Central memory CD8-positive, alpha-beta T cell (primary cell): ENCODE measurements at regions not wholly inside any gene's neighbourhood (a gene's known extent, or its start where the extent isn't known, plus 50 kb on each side); places are given as distances from the start of the nearest gene placed in this dataset.

ENCODE experiments used
- ATAC-seq: fragments of 150-1000 bp; cut with Tn5 transposase; replicated peaks from 2 replicates; pipeline ENCODE4 v1.10.0; 2022; ENCODE audit warnings: mild to moderate bottlenecking, moderate FRiP score, moderate number of reproducible peaks; ENCODE audit not compliant: poor library complexity, severe bottlenecking; ENCODE audit errors: extremely low read depth
- DNase-seq, 2 donors: peaks; one replicate each; pipeline ENCODE4 v3.0.0; 2021; ENCODE audit warnings: low spot score in 2 of 2
- H3K27ac Mint-ChIP-seq: one replicate; pipeline ENCODE4 v1.8.0; 2022; ENCODE audit warnings: low read depth, mild to moderate bottlenecking, moderate library complexity, mixed read lengths
- H3K27me3 Mint-ChIP-seq: one replicate; pipeline ENCODE4 v1.8.0; 2022; ENCODE audit warnings: mixed read lengths
- H3K36me3 Mint-ChIP-seq: one replicate; pipeline ENCODE4 v1.8.0; 2022; ENCODE audit warnings: mild to moderate bottlenecking, moderate library complexity, mixed read lengths; ENCODE audit not compliant: insufficient read depth
- H3K4me1 Mint-ChIP-seq: one replicate; pipeline ENCODE4 v1.8.0; 2022; ENCODE audit warnings: mixed read lengths
- H3K4me3 Mint-ChIP-seq: one replicate; pipeline ENCODE4 v1.8.0; 2022; ENCODE audit warnings: mild to moderate bottlenecking, moderate library complexity, mixed read lengths
- H3K9me3 Mint-ChIP-seq: one replicate; pipeline ENCODE4 v1.8.0; 2022; ENCODE audit warnings: mixed read lengths

GRCh38 chr6:21360336-21360735, 233.2 kb upstream of the SOX4 start:
- no peak for ATAC-seq

GRCh38 chr6:21367148-21367547, 226.4 kb upstream of the SOX4 start:
- DNase-seq (no peak), ATAC-seq (no peak)
- H3K9me3 Mint-ChIP-seq, result no peaks in the 10 kb centered on the region
- H3K36me3 Mint-ChIP-seq, result no peaks in the 10 kb centered on the region
- no peak overlapping the region for H3K27ac Mint-ChIP-seq
- H3K4me1 Mint-ChIP-seq, result no peaks in the 10 kb centered on the region
- H3K27me3 Mint-ChIP-seq, result peaks cover 52% of the 10 kb centered on the region
- no peak overlapping the region for H3K4me3 Mint-ChIP-seq

More at GRCh38 chr6:21360336-21360735, 233.2 kb upstream of the SOX4 start:
- DNase-seq, result no peak
- Mint-ChIP-seq H3K4me3 (no peak overlapping the region), H3K27me3 (peaks cover 18% of the 10 kb centered on the region), H3K36me3 (no peaks in the 10 kb centered on the region), H3K9me3 (no peaks in the 10 kb centered on the region), H3K4me1 (no peaks in the 10 kb centered on the region), H3K27ac (no peak overlapping the region)

DNA sequence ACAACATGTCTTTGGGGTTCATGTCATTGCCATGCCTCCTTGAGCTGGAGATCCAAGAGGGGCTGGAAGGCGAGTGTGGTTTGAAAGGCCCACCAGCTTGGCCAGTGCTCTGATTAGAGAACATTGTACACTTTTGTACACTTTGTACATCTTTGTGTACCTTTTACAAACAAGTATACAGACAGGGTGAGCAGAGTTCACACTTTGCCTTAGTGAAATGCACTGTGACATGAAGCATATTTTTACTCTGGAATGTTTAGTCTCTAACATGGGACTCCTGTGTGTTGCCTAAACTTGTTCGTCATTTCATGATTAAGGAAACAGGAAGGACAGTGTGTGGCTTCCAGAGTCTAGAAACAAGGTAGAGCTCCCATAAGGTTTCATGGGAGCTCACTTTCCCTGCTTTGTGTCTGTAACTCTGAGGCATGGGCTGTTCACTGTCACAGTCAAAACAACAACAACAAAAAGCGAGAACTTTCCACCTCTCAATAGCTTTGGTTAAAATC, 225.8 kb upstream of the SOX4 start:
- Mint-ChIP-seq H3K27me3 (peaks cover 52% of the 10 kb centered on the region), H3K9me3 (no peaks in the 10 kb centered on the region), H3K27ac (no peak overlapping the region), H3K36me3 (no peaks in the 10 kb centered on the region), H3K4me3 (no peak overlapping the region), H3K4me1 (no peaks in the 10 kb centered on the region)
- no peak for ATAC-seq
- DNase-seq, result no peak

DNA sequence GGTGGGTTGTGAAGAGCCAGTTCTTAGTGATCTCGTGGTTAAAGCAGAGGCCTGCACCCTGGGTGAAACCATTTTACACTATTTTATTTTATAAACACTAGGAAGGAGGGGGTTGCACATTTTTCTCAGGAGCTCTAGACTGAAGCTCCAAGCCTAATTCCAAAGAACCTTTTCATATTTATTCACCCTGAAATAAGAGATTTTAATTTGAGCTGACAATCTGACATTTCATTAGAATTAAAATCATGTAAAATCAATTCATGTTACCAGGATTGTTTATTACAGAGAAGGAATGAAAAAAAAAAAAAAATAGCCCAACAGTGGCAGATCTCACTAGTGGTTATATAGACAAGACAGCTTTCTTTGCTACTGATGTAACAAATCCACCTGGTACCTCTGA, 222.5 kb upstream of the SOX4 start:
- H3K4me3 Mint-ChIP-seq, result no peak overlapping the region
- H3K9me3 Mint-ChIP-seq, result no peaks in the 10 kb centered on the region
- DNase-seq (no peak), ATAC-seq (no peak)
- no peaks in the 10 kb centered on the region for H3K36me3 Mint-ChIP-seq
- no peak overlapping the region for H3K27ac Mint-ChIP-seq
- H3K4me1 Mint-ChIP-seq, result no peaks in the 10 kb centered on the region
- peaks cover 29% of the 10 kb centered on the region for H3K27me3 Mint-ChIP-seq

- no peaks in the 10 kb centered on the region for H3K9me3 Mint-ChIP-seq
- no peaks in the 10 kb centered on the region for H3K4me1 Mint-ChIP-seq
- peaks cover 22% of the 10 kb centered on the region for H3K27me3 Mint-ChIP-seq
- H3K27ac Mint-ChIP-seq, result no peak overlapping the region
- H3K36me3 Mint-ChIP-seq, result no peaks in the 10 kb centered on the region
- DNase-seq (no peak), ATAC-seq (no peak)
- H3K4me3 Mint-ChIP-seq, result no peak overlapping the region
Observed at GRCh38 chr6:21371676-21372171, 221.8 kb upstream of the SOX4 start.

DNA sequence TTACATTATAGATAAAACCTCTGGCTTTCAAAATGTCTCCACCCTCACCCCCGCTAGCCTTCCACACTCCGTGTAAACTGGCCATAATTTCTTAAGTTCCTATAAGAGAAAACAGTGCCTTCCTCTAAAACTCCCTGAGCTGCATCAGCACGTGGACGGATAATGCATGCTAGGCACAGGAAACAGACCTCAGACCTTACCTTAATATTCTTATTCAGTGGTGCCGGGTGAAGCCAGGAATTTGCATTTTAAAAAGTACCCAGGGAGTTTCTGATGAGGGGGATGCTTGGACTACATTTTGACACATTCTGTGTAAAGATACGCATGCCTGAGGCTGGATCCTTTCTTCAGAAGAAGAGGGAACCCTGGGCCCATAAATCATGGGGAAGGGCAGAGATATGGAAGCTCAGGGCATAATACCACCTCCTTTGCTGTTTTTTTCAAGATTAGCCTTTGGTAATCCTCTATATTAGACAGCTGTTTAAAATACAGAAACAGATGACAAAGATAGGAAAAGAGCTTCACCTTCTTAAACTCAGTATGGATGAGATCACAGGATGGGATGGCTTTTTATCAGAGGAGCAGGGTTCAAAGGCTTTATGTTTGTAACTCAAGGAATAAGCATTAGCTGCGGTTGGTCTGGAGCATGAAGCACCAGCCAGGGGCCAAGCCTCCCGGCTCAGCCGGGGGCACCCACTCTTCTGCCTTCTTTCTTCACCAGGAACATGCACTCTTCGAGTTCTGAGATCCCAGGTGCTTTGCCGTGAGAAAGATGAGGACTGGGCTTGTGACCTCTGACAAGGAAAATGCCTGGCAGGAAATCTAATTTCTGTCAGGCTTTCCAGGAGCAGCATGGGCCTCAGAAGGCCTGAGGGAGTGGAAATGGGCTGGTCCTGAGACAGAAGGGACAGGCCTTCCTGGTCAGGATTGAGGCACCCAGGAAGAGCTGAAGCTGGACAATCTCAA, 218.1 kb upstream of the SOX4 start:
- ATAC-seq, result no peak
- H3K27ac Mint-ChIP-seq, result no peak overlapping the region
- H3K36me3 Mint-ChIP-seq, result no peaks in the 10 kb centered on the region
- no peak for DNase-seq
- H3K4me3 Mint-ChIP-seq, result no peak overlapping the region
- H3K9me3 Mint-ChIP-seq, result no peaks in the 10 kb centered on the region
- H3K4me1 Mint-ChIP-seq, result no peaks in the 10 kb centered on the region
- peaks cover 6% of the 10 kb centered on the region for H3K27me3 Mint-ChIP-seq

DNA sequence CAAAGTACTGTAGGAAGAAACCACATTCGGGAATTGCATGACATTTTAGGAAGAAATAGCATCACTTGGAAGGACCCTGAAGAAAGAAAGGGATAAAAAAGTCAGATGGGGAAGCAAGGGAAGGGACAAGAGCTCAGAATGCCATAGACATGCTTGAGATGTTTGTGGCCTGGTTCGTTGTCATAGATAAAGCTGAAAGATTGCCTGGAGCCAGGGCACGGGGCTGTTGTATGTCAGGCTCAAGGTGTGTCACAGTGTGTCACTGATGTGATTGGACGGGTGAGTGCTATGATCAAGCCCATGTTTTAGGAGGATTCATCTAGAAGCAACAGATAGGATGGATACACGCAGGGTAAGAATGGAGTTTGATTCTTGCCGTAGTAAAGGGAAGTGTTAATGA, 216.2 kb upstream of the SOX4 start:
- no peak for DNase-seq
- no peaks in the 10 kb centered on the region for H3K36me3 Mint-ChIP-seq

GRCh38 chr6:21381331-21381963, 212.1 kb upstream of the SOX4 start:
- Mint-ChIP-seq H3K27me3 (no peaks in the 10 kb centered on the region), H3K4me1 (no peaks in the 10 kb centered on the region), H3K27ac (no peak overlapping the region), H3K4me3 (no peak overlapping the region), H3K9me3 (no peaks in the 10 kb centered on the region), H3K36me3 (no peaks in the 10 kb centered on the region)
- DNase-seq, result no peak
- ATAC-seq, result no peak

More for the DNA sequence above, 216.2 kb upstream of the SOX4 start:
- H3K4me1 Mint-ChIP-seq, result no peaks in the 10 kb centered on the region
- H3K4me3 Mint-ChIP-seq, result no peak overlapping the region
- H3K27ac Mint-ChIP-seq, result no peak overlapping the region
- no peaks in the 10 kb centered on the region for H3K27me3 Mint-ChIP-seq
- no peaks in the 10 kb centered on the region for H3K9me3 Mint-ChIP-seq
- no peak for ATAC-seq

DNA sequence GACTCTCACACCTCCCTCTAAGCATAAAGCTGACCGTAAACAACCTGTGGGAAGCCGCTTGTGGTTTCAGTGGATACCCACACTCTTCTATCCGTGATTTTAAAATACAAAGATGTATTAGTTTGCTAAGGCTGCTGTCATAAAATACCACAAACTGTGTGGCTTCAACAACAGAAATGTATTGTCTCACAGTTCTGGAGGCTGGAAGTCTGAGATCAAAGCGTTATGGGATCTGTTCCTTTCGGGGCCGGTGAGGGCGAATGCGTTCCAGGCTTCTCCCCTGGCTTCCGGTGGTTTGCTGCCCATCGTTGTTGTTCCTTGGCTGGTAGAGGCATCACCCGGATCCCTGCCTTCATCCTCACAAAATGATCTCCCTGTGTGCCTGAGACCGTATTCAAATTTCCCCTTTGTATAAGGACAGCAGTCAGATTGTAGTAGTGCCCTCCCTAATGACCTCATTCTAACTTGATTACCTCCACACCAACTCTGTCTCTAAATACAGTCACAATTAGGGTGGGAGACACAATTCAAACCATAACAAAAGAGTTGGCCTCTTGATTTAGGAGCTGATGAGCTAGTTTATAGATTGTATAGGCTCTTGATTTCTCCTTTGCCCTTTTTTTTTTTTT, 210.6 kb upstream of the SOX4 start:
- ATAC-seq, result no peak
- Mint-ChIP-seq H3K27ac (no peak overlapping the region), H3K9me3 (no peaks in the 10 kb centered on the region), H3K36me3 (no peaks in the 10 kb centered on the region), H3K4me3 (no peak overlapping the region), H3K27me3 (no peaks in the 10 kb centered on the region), H3K4me1 (no peaks in the 10 kb centered on the region)
- DNase-seq, result no peak

DNA sequence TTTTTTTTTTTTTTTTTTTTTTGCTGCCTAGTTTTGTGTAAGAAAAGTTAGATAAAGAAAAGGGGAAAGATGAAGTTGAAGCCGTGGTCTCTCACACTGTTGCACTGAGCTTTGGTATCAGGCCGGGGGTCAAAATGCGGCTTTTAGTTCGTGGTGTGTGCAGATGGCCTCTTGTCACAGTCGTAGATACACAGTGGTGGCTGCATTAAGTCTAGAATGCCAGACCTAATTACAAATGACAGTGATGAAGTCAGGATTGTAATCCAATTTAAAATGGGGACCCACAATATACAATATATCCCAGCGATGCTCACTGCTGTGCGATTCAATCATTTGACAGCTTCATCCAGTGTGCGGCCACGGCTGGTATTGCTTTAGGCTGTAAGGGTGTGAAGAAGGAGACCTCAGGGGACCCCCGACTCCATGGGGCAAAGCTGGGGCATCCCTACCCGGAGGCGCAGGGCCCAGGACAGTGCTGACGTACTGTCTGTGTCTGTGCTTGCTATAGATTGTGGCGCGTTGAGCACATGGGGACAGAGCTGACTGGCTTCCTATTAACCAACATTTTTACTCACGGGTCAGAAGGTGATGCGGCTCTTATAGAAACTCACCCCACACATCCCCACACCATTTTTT, 210.0 kb upstream of the SOX4 start:
- no peak for ATAC-seq
- H3K9me3 Mint-ChIP-seq, result no peaks in the 10 kb centered on the region
- H3K27ac Mint-ChIP-seq, result no peak overlapping the region
- no peak overlapping the region for H3K4me3 Mint-ChIP-seq
- no peak for DNase-seq
- H3K4me1 Mint-ChIP-seq, result no peaks in the 10 kb centered on the region
- no peaks in the 10 kb centered on the region for H3K27me3 Mint-ChIP-seq
- H3K36me3 Mint-ChIP-seq, result no peaks in the 10 kb centered on the region

- Mint-ChIP-seq H3K4me1 (no peaks in the 10 kb centered on the region), H3K27me3 (no peaks in the 10 kb centered on the region), H3K4me3 (no peak overlapping the region), H3K36me3 (no peaks in the 10 kb centered on the region), H3K9me3 (no peaks in the 10 kb centered on the region), H3K27ac (no peak overlapping the region)
- ATAC-seq, result no peak
- no peak for DNase-seq
Observed at GRCh38 chr6:21384216-21384615, 209.3 kb upstream of the SOX4 start.

- Mint-ChIP-seq H3K4me1 (no peaks in the 10 kb centered on the region), H3K9me3 (no peaks in the 10 kb centered on the region), H3K4me3 (no peak overlapping the region)
Observed at GRCh38 chr6:21386744-21387143, 206.8 kb upstream of the SOX4 start.

More at GRCh38 chr6:21386744-21387143, 206.8 kb upstream of the SOX4 start:
- Mint-ChIP-seq H3K27ac (no peak overlapping the region), H3K36me3 (peaks cover 1% of the 10 kb centered on the region), H3K27me3 (no peaks in the 10 kb centered on the region)
- ATAC-seq (no peak), DNase-seq (no peak)
